ENCODE measurements at regions not wholly inside any gene's neighbourhood (a gene's known extent, or its start where the extent isn't known, plus 50 kb on each side); places are given as distances from the start of the nearest gene placed in this dataset.

DNA sequence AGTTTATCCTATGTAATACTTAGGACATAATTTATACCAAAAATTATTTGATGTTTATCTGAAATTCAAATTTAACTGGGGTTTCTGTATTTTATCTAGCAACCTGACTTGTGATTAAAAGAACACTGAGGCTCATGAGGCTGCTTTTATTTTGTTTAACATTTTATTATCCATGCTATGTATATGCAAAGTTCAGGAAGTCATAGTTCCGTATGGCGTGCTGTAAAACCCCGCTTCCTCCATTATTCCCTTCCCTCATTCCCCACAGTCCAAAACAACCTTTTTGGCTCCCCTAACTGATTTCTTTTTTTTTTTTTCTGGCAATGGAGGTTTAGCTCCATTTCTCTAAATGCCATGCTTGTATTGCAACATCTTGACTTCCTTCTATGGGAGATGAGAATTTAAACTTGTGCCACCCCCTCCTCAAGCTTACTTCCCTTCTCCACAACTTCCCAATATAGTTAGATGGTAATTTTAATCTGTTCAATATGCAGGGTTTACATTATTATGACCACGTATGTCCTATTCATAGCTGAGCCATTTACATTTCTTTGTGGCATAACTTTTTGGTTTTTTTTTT, 138.0 kb upstream of the DNAH14 start:
- no peak overlapping the region for H3K4me3 ChIP-seq (ENCODE audit: low read depth, low read length)
- TF ChIP-seq POLR2A (IDR thresholded peaks at IDR 0.05; ENCODE audit: extremely low read depth, insufficient read length) (no peak), MYC (IDR thresholded peaks at IDR 0.05; ENCODE audit: low read depth, low read length) (peak; percentile 68)
- TF ChIP-seq, protein P1, sequence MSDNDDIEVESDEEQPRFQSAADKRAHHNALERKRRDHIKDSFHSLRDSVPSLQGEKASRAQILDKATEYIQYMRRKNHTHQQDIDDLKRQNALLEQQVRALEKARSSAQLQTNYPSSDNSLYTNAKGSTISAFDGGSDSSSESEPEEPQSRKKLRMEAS (IDR thresholded peaks at IDR 0.05; ENCODE audit: low read depth, low read length): peak; percentile 61
- TF ChIP-seq, protein P2, sequence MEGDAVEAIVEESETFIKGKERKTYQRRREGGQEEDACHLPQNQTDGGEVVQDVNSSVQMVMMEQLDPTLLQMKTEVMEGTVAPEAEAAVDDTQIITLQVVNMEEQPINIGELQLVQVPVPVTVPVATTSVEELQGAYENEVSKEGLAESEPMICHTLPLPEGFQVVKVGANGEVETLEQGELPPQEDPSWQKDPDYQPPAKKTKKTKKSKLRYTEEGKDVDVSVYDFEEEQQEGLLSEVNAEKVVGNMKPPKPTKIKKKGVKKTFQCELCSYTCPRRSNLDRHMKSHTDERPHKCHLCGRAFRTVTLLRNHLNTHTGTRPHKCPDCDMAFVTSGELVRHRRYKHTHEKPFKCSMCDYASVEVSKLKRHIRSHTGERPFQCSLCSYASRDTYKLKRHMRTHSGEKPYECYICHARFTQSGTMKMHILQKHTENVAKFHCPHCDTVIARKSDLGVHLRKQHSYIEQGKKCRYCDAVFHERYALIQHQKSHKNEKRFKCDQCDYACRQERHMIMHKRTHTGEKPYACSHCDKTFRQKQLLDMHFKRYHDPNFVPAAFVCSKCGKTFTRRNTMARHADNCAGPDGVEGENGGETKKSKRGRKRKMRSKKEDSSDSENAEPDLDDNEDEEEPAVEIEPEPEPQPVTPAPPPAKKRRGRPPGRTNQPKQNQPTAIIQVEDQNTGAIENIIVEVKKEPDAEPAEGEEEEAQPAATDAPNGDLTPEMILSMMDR (IDR thresholded peaks at IDR 0.05; ENCODE audit: low read depth, low read length): no peak
- DNase-seq (ENCODE audit: low read depth): peak; percentile 66

DNA sequence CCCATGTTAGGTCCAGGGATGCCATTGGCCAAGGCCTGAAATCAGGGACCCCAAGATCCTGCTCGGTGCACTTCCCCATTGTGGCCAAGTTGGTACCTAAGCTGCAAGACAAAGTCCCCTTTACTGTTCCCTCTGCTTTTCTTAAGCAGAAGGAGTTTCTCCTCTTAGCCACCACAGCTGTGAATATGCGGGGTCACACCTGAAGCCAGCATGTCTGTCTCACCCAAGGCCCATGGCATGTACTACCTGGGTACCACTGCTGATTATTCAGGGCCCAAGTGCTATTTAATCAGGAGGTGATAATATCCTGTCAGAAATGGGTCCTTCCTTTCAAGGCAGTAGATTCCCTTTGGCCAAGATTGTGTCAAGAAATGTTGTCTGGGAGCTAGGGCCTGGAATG, 133.9 kb upstream of the DNAH14 start:
- no peak overlapping the region for H3K4me3 ChIP-seq (ENCODE audit: low read depth, low read length)
- no peak for DNase-seq (ENCODE audit: low read depth)
- TF ChIP-seq, protein P1 (IDR thresholded peaks at IDR 0.05; ENCODE audit: low read depth, low read length): no peak
- TF ChIP-seq MYC (IDR thresholded peaks at IDR 0.05; ENCODE audit: low read depth, low read length) (no peak), POLR2A (IDR thresholded peaks at IDR 0.05; ENCODE audit: extremely low read depth, insufficient read length) (no peak)
- TF ChIP-seq, protein P2 (IDR thresholded peaks at IDR 0.05; ENCODE audit: low read depth, low read length): no peak

DNA sequence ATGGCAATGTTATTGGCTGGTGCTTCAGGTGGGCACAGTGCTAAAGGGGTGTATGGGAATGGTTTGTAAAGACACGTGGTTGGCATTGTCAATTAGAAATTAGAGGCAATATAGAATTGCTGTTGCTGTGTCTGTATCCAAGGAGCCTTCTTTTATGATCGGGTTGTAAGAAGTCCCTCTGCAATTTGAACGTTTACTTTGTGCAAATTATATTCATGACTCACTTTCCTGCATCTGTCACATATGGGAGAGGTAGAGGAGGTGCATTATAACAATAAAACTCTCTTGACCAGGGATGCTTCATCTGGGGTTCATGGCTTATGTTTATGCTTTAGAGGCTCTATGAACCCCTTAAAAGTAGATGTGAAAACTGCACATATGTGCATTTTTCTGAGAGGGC, 130.4 kb upstream of the DNAH14 start:
- TF ChIP-seq, protein P1 (IDR thresholded peaks at IDR 0.05; ENCODE audit: low read depth, low read length): no peak
- no peak overlapping the region for H3K4me3 ChIP-seq (ENCODE audit: low read depth, low read length)
- no peak for DNase-seq (ENCODE audit: low read depth)

DNA sequence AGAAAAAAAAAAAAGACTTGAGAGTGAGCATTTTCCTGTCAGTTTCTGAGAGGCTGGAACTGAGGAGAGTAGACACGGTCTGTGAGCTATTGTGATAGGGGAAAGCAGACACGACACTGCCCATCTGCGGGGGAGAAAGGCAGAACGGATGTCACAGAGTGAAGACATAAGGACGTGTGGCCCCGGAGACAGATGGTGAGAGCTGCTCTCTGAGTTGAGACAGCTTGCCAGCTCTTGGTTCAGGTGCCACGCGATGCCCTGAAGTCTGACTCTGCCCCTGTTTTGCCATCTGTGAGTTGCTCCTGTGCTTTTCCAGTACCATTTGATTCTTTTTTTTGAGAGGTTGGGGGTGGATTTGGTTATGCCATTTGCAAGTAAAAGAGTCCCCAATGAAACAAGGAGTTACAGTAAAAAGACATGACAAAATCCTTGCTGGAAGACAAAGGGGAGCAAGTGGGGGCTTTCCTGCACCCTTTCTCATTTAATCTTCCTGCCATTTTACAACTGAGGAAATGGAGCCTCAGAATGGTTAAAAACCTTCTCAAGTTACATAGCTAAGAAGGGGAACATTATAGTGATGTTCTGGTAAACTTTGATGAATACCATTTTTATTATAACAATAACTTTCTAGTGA, 128.9 kb upstream of the DNAH14 start:
- no peak overlapping the region for H3K4me3 ChIP-seq (ENCODE audit: low read depth, low read length)
- TF ChIP-seq, protein P1 (IDR thresholded peaks at IDR 0.05; ENCODE audit: low read depth, low read length): no peak
- TF ChIP-seq MYC (IDR thresholded peaks at IDR 0.05; ENCODE audit: low read depth, low read length) (no peak), POLR2A (IDR thresholded peaks at IDR 0.05; ENCODE audit: extremely low read depth, insufficient read length) (no peak)
- TF ChIP-seq, protein P2 (IDR thresholded peaks at IDR 0.05; ENCODE audit: low read depth, low read length): no peak
- DNase-seq (ENCODE audit: low read depth): no peak

DNA sequence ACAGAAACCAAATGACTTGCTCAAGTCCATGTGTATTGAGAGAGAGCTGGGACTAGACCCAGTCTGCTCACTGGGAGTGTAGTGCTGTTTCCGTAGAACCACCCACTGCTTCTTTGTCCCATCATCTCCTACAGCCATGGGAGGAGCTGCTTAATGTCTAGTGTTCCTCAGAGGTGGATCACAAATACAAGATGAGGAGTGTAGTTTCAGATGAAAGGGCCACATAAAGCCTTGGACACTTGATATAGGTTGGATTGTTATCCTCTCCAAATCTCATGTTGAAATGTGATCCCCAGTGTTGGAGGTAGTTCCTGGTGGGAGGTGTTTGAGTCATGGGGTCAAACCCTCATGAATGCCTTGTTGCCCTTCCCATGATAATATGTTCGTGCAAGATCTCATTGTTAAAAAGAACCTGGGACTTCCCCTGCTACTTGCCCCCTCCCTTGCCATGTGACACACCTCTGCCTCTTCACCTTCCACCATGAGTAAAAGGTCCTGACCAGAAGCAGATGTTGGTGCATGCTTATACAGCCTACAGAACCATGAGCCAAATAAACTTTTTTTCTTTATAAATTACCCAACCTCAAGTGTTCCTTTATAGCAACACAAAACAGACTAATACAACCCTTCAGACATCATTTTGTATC, 127.5 kb upstream of the DNAH14 start:
- DNase-seq (ENCODE audit: low read depth): no peak
- TF ChIP-seq, protein P1 (IDR thresholded peaks at IDR 0.05; ENCODE audit: low read depth, low read length): no peak
- TF ChIP-seq, protein P2 (IDR thresholded peaks at IDR 0.05; ENCODE audit: low read depth, low read length): no peak
- TF ChIP-seq POLR2A (IDR thresholded peaks at IDR 0.05; ENCODE audit: extremely low read depth, insufficient read length) (no peak), MYC (IDR thresholded peaks at IDR 0.05; ENCODE audit: low read depth, low read length) (no peak)
- H3K4me3 ChIP-seq (ENCODE audit: low read depth, low read length): no peak overlapping the region

DNA sequence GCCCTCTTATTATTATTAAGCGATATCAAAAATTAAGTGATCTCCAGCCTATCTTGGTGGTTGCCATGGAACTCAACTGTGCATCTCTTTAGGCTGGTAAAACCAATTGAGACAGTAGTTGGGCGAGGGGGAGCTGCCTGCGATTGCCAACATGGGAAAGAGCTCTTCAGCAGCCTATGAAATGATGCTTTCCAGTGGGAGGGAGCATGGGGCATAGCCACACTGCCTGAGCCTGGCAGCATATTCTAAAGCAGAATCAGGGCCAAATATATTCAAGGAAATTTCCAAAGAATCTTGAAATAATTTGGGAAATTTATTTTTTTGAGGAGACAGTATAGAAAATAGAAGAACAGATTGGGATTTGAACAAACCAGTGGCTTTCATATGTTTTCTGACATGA, 126.9 kb upstream of the DNAH14 start:
- no peak overlapping the region for H3K4me3 ChIP-seq (ENCODE audit: low read depth, low read length)
- DNase-seq (ENCODE audit: low read depth): no peak
- TF ChIP-seq, protein P1 (IDR thresholded peaks at IDR 0.05; ENCODE audit: low read depth, low read length): no peak

Measured in NB4 (cell line).